ENCODE measurements at regions not wholly inside any gene's neighbourhood (a gene's known extent, or its start where the extent isn't known, plus 50 kb on each side); places are given as distances from the start of the nearest gene placed in this dataset.
"Not testable (repeated sequence)": the region's sequence is repeated elsewhere in the genome, so short reads cannot be mapped to it uniquely, and the experiment has no call there.

- DNase-seq (ENCODE audit: low read depth, low spot score), result not testable (repeated sequence)
Observed at GRCh38 chr13:62367971-62368370, 952.3 kb upstream of the PCDH20 start.

- no peak for DNase-seq (ENCODE audit: low read depth, low spot score)
Observed at GRCh38 chr13:62360609-62361008, 945.0 kb upstream of the PCDH20 start.

- DNase-seq (ENCODE audit: low read depth, low spot score), result no peak
Observed at GRCh38 chr13:62358646-62358932, 942.9 kb upstream of the PCDH20 start.

GRCh38 chr13:62357887-62358645 is 942.4 kb upstream of the PCDH20 start:
- no peak for DNase-seq (ENCODE audit: low read depth, low spot score)

GRCh38 chr13:62356977-62357376 is 941.3 kb upstream of the PCDH20 start:
- DNase-seq (ENCODE audit: low read depth, low spot score), result no peak

GRCh38 chr13:62337109-62337880 is 921.6 kb upstream of the PCDH20 start:
- no peak for DNase-seq (ENCODE audit: low read depth, low spot score)

GRCh38 chr13:62336507-62336906 is 920.9 kb upstream of the PCDH20 start:
- no peak for DNase-seq (ENCODE audit: low read depth, low spot score)

- DNase-seq (ENCODE audit: low read depth, low spot score), result no peak
Observed at GRCh38 chr13:62333466-62333865, 917.8 kb upstream of the PCDH20 start.

GRCh38 chr13:62331384-62331783 is 915.7 kb upstream of the PCDH20 start:
- DNase-seq (ENCODE audit: low read depth, low spot score), result no peak

- no peak for DNase-seq (ENCODE audit: low read depth, low spot score)
Observed at GRCh38 chr13:62327367-62327766, 911.7 kb upstream of the PCDH20 start.

GRCh38 chr13:62324842-62325241 is 909.2 kb upstream of the PCDH20 start:
- no peak for DNase-seq (ENCODE audit: low read depth, low spot score)

GRCh38 chr13:62321895-62322294 is 906.2 kb upstream of the PCDH20 start:
- no peak for DNase-seq (ENCODE audit: low read depth, low spot score)

GRCh38 chr13:62321139-62321538 is 905.5 kb upstream of the PCDH20 start:
- DNase-seq (ENCODE audit: low read depth, low spot score), result no peak

GRCh38 chr13:62320129-62321108 is 904.8 kb upstream of the PCDH20 start:
- DNase-seq (ENCODE audit: low read depth, low spot score), result no peak

GRCh38 chr13:62309904-62310303 is 894.3 kb upstream of the PCDH20 start:
- no peak for DNase-seq (ENCODE audit: low read depth, low spot score)

- DNase-seq (ENCODE audit: low read depth, low spot score), result no peak
Observed at GRCh38 chr13:62305756-62306155, 890.1 kb upstream of the PCDH20 start.

GRCh38 chr13:62302341-62302740 is 886.7 kb upstream of the PCDH20 start:
- no peak for DNase-seq (ENCODE audit: low read depth, low spot score)

GRCh38 chr13:62299988-62300387 is 884.3 kb upstream of the PCDH20 start:
- no peak for DNase-seq (ENCODE audit: low read depth, low spot score)

GRCh38 chr13:62296812-62297211 is 881.2 kb upstream of the PCDH20 start:
- DNase-seq (ENCODE audit: low read depth, low spot score), result no peak

- DNase-seq (ENCODE audit: low read depth, low spot score), result no peak
Observed at GRCh38 chr13:62294244-62294643, 878.6 kb upstream of the PCDH20 start.

- no peak for DNase-seq (ENCODE audit: low read depth, low spot score)
Observed at GRCh38 chr13:62292714-62293480, 877.2 kb upstream of the PCDH20 start.
